Neutrophil (primary cell): ENCODE measurements at regions not wholly inside any gene's neighbourhood (a gene's known extent, or its start where the extent isn't known, plus 50 kb on each side); places are given as distances from the start of the nearest gene placed in this dataset.

Source experiments
- H3K27ac ChIP-seq: fragments of 200-600 bp; sonication (generic); 2 replicates; pipeline ENCODE4 v1.5.1; 2016; ENCODE audit warnings: mild to moderate bottlenecking, moderate library complexity
- H3K27me3 ChIP-seq: fragments of 200-600 bp; sonication (generic); 2 replicates; pipeline ENCODE4 v1.6.0; 2016; ENCODE audit warnings: mild to moderate bottlenecking
- H3K36me3 ChIP-seq: fragments of 200-600 bp; sonication (generic); 2 replicates; pipeline ENCODE4 v1.5.1; 2017
- H3K4me1 ChIP-seq, 2 experiments: fragments of 200-600 bp in 1 of 2; sonication (generic) in 1 of 2; 1 replicate in 1 of 2; 2 replicates in 1 of 2; pipeline versions ENCODE4 v1.5.1 to v1.6.1; 2013 to 2016; ENCODE audit warnings: low read depth in 1 of 2, low read length in 1 of 2, mild to moderate bottlenecking in 1 of 2, moderate library complexity in 1 of 2; ENCODE audit not compliant: control insufficient read depth in 1 of 2, insufficient read depth in 1 of 2
- H3K4me3 ChIP-seq, 2 experiments: fragments of 200-600 bp in 1 of 2; sonication (generic) in 1 of 2; 1 replicate in 1 of 2; 2 replicates in 1 of 2; pipeline ENCODE4 v1.5.1; 2013 to 2016; ENCODE audit warnings: low read depth in 1 of 2, low read length in 1 of 2, mild to moderate bottlenecking in 1 of 2, moderate library complexity in 1 of 2
- H3K9me3 ChIP-seq: fragments of 200-600 bp; sonication (generic); 2 replicates; pipeline ENCODE4 v1.5.1; 2016
- TF ChIP-seq, protein P1 (sequence below): fragments of 200-600 bp; sonication (generic); IDR thresholded peaks from 2 replicates; pipeline ENCODE4 v1.5.1; 2016; ENCODE audit warnings: antibody characterized with exemption

DNA sequence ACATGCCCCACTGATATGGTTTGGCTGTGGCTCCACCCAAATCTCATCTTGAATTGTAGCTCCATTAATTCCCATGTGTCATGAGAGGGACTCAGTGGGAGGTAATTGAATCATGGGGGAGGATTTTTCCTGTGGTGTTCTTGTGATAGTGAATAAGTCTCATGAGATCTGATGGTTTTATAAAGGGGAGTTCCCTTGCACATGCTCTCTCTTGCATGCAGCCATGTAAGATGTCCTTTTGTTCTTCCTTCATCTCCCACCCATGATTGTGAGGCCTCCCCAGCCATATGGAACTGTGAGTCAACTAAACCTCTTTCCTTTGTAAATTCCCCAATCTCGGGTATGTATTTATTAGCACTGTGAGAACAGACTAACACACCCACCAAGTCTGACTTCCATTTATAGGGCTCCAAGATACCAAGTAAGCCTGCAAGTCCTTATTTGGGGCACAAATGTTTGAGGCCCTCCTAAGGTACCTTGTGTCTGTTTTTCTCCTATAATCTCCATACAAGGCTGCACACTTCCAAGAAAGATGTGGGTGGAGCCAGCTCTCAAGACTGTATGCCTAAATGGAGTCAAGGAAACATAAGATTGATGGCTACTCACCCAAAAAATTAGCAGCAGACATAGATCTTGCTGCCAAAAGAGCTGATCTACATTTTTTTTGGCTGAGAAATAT is 364.7 kb downstream of the TXNL1 start:
- no peak overlapping the region for H3K27ac ChIP-seq
- H3K9me3 ChIP-seq = no peaks in the 10 kb centered on the region
- H3K27me3 ChIP-seq = no peaks in the 10 kb centered on the region
- TF ChIP-seq, protein P1, sequence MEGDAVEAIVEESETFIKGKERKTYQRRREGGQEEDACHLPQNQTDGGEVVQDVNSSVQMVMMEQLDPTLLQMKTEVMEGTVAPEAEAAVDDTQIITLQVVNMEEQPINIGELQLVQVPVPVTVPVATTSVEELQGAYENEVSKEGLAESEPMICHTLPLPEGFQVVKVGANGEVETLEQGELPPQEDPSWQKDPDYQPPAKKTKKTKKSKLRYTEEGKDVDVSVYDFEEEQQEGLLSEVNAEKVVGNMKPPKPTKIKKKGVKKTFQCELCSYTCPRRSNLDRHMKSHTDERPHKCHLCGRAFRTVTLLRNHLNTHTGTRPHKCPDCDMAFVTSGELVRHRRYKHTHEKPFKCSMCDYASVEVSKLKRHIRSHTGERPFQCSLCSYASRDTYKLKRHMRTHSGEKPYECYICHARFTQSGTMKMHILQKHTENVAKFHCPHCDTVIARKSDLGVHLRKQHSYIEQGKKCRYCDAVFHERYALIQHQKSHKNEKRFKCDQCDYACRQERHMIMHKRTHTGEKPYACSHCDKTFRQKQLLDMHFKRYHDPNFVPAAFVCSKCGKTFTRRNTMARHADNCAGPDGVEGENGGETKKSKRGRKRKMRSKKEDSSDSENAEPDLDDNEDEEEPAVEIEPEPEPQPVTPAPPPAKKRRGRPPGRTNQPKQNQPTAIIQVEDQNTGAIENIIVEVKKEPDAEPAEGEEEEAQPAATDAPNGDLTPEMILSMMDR = no peak
- no peak overlapping the region for H3K4me3 ChIP-seq
- H3K4me1 ChIP-seq = no peaks in the 10 kb centered on the region
- H3K36me3 ChIP-seq = no peaks in the 10 kb centered on the region

DNA sequence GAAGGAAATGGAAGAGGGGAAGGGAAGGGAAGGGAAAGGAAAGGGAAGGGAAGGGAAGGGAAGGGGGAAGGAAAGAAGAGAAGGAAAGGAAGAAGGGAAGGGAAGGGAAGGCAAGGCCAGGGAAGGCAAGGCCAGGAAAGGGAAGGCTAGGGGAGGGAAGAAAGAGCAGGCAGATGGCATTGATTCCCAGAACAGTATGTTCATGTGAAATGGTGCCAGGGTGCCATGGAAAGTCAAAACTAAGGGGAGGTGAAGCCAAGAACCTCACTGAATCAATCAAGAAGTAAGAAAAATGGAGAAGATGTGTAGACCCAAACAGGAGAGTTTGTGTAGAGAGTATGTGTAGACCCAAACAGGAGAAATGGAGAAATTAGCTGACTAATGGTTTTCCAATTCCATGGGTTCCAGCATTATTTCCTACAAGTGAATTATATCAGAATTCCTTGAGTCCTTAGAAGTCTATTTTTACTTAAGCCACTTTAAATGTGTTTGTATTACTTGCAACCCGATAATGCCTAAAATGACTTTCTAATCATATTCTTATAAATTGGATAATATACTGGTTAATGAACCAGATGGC is 367.6 kb downstream of the TXNL1 start:
- TF ChIP-seq, protein P1 = no peak
- Histone ChIP-seq H3K9me3 (no peaks in the 10 kb centered on the region), H3K36me3 (no peaks in the 10 kb centered on the region), H3K4me3 (no peak overlapping the region), H3K4me1 (no peaks in the 10 kb centered on the region), H3K27ac (no peak overlapping the region), H3K27me3 (no peaks in the 10 kb centered on the region)

DNA sequence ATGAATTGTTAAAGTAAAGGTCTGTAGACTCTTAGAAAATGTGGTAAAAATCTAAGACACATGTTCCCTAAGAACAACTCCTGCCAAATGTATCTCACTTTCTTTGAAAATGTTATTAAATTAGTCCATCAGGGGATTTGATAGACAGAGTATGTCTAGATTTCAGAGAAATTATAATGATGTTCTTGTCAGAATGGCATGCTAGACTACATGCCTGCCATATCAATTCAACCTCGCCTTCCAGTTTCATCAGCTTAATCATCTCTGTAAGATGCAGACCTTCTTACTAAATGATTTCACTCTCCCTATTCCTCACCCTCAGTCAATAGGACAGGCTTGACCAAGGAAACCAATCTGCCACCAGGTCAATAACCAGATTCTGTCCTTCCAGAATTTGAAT is 368.4 kb downstream of the TXNL1 start:
- no peaks in the 10 kb centered on the region for H3K27me3 ChIP-seq
- TF ChIP-seq, protein P1 = no peak
- no peaks in the 10 kb centered on the region for H3K36me3 ChIP-seq
- no peaks in the 10 kb centered on the region for H3K4me1 ChIP-seq
- no peak overlapping the region for H3K4me3 ChIP-seq
- no peak overlapping the region for H3K27ac ChIP-seq
- no peaks in the 10 kb centered on the region for H3K9me3 ChIP-seq

DNA sequence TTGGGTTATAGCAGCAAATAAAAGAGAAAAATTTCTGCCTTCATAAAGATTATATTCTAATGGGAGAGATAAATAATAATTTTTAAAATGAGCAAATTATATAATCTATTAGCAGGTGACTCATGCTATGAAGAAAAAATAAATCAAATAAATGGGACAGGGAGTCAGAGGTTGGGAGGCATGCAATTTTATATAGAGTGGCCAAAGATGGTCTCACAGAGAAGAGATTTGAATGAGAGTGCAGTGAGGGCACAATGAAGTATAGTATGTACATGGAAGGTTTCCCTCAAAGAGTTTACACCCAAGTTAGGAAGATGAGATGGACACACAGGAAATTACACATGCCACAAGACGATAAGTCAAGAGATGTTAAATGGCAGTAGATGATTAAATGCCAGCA is 369.4 kb downstream of the TXNL1 start:
- Histone ChIP-seq H3K36me3 (no peaks in the 10 kb centered on the region), H3K27ac (no peak overlapping the region), H3K4me3 (no peak overlapping the region)

DNA sequence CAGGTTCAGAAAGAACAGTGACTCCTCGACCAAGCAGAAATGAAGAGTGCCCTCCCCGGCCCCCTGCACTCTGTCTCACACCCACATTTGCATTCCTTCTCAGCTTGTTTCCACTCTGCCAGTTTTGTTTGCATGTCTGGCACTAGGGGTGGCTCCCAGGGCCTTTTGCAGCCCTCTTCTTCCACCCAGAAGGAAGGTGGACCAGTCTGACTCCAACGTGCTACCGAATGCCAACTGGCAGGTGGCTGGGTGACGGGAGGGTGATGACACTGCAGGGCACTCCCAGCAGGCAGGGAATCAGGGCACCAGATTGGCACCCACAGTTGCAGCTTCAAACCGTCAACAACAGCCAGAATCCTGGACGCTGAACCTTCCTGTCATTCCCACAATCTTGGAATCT is 371.1 kb downstream of the TXNL1 start:
- no peaks in the 10 kb centered on the region for H3K9me3 ChIP-seq
- no peak overlapping the region for H3K4me3 ChIP-seq
- no peaks in the 10 kb centered on the region for H3K4me1 ChIP-seq
- H3K27ac ChIP-seq = no peak overlapping the region
- no peaks in the 10 kb centered on the region for H3K27me3 ChIP-seq
- TF ChIP-seq, protein P1 = no peak
- no peaks in the 10 kb centered on the region for H3K36me3 ChIP-seq

More for the DNA sequence above, 369.4 kb downstream of the TXNL1 start:
- Histone ChIP-seq H3K9me3 (no peaks in the 10 kb centered on the region), H3K27me3 (no peaks in the 10 kb centered on the region), H3K4me1 (no peaks in the 10 kb centered on the region)
- TF ChIP-seq, protein P1 = no peak
